ENCODE measurements at regions not wholly inside any gene's neighbourhood (a gene's known extent, or its start where the extent isn't known, plus 50 kb on each side); places are given as distances from the start of the nearest gene placed in this dataset.

DNA sequence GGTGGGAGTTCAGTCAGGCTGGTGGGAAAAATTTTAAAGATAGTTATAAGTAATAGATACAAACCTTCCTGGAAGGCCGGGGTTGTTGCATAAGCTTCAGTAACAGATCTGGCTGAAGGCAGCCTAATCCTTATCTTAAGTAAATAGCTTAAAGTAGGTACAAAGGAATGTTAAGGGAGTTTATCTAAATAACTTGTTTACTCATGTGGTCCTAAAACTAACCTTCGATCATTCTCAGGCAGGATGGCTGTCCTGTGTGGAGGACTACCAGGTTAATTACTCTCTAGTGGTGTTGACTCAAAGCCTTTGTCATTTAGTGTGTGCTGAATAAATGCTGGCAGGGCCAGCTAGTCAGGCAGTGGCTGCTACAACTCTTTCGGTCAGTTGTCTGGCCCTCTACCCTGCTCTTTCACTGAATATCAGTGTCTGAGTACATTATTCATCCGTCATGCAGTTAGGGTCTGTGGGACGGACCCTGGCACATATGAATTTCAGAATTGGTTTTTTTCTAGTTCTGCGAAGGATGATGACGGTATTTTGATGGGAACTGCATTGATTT lies 131.6 kb upstream of the TAB2 start:
- Histone ChIP-seq H3K36me3 (ENCODE audit: control insufficient read depth in 2 of 2, insufficient read depth in 2 of 2, low read length in 1 of 2) (no peaks in the 10 kb centered on the region), H3K9me3 (ENCODE audit: control insufficient read depth in 2 of 2, insufficient read depth in 1 of 2, low read length in 1 of 2) (peaks cover 0 to 6% of the 10 kb centered on the region in 2 donors), H3K4me1 (ENCODE audit: control insufficient read depth in 2 of 2, insufficient read depth in 2 of 2, low read length in 2 of 2) (no peaks in the 10 kb centered on the region), H3K27me3 (ENCODE audit: control insufficient read depth in 2 of 2, insufficient read depth in 1 of 2, low read length in 1 of 2) (no peaks in the 10 kb centered on the region), H3K4me3 (ENCODE audit: low read length in 2 of 2) (no peak overlapping the region), H3K27ac (ENCODE audit: low read depth in 1 of 2, low read length in 1 of 2) (no peak overlapping the region)
- 98% methylated on average over 7 of the region's 7 CpGs for WGBS
- DNase-seq (ENCODE audit: low read depth in 6 of 9, low spot score in 9 of 9): no peak

DNA sequence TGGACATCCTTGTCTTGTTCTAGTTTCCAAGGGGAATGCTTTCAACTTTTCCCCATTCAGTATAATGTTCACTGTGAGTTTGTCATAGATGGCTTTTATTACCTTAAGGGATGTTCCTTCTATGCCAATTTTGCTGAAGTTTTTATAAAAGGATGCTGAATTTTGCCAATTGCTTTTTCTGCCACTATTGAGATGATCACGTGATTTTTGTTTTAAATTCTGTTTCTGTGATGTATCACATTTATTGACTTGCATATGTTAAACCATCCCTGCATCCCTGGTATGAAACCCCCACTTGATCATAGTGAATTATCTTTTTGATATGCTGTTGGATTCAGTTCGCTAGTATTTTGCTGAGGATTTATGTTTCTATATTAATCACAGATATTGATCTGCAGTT lies 130.6 kb upstream of the TAB2 start:
- no peaks in the 10 kb centered on the region for H3K4me1 ChIP-seq (ENCODE audit: control insufficient read depth in 2 of 2, insufficient read depth in 2 of 2, low read length in 2 of 2)
- no peaks in the 10 kb centered on the region for H3K27me3 ChIP-seq (ENCODE audit: control insufficient read depth in 2 of 2, insufficient read depth in 1 of 2, low read length in 1 of 2)
- no peak overlapping the region for H3K4me3 ChIP-seq (ENCODE audit: low read length in 2 of 2)
- WGBS: 98% methylated on average over 2 of the region's 2 CpGs
- DNase-seq (ENCODE audit: low read depth in 6 of 9, low spot score in 9 of 9): no peak
- H3K27ac ChIP-seq (ENCODE audit: low read depth in 1 of 2, low read length in 1 of 2): no peak overlapping the region
- no peaks in the 10 kb centered on the region for H3K36me3 ChIP-seq (ENCODE audit: control insufficient read depth in 2 of 2, insufficient read depth in 2 of 2, low read length in 1 of 2)
- H3K9me3 ChIP-seq (ENCODE audit: control insufficient read depth in 2 of 2, insufficient read depth in 1 of 2, low read length in 1 of 2): peaks cover 0 to 6% of the 10 kb centered on the region in 2 donors

DNA sequence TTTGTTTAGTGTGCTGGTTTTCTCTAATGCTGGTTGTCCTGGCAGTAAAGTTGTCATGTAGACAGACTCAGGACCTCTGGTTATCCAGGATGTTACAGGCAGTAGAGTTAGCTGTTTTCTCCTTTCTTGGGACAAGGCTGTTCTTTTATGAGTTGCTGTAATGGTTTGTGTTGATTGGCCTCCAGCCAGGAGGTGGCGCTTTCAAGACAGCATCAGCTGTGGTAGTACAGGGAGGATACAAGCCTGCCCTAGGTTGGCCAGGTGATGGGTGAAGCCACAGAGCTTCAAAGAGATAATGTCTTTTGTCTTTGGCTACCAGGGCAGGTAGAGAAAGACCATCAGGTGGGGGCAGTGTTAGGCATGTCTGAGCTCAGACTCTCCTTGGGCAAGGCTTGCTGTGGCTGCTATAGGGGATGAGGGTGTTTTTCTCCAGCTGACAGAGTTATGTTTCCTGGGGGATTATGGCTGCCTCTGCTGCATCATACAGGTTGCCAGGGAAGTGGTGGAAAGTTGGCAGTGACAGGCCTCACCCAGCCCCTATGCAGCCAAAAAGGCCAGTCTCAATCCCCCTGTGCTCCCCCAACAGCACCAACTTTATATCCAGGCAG lies 127.2 kb upstream of the TAB2 start:
- H3K27me3 ChIP-seq (ENCODE audit: control insufficient read depth in 2 of 2, insufficient read depth in 1 of 2, low read length in 1 of 2): no peaks in the 10 kb centered on the region
- 96% methylated on average over 1 of the region's 1 CpG for WGBS
- H3K27ac ChIP-seq (ENCODE audit: low read depth in 1 of 2, low read length in 1 of 2): no peak overlapping the region
- no peaks in the 10 kb centered on the region for H3K4me1 ChIP-seq (ENCODE audit: control insufficient read depth in 2 of 2, insufficient read depth in 2 of 2, low read length in 2 of 2)
- peak in 4 of 9 donors; percentile 11 to 52 (median 28) for DNase-seq (ENCODE audit: low read depth in 6 of 9, low spot score in 9 of 9)
- no peak overlapping the region for H3K4me3 ChIP-seq (ENCODE audit: low read length in 2 of 2)
- peaks cover 0 to 6% of the 10 kb centered on the region in 2 donors for H3K9me3 ChIP-seq (ENCODE audit: control insufficient read depth in 2 of 2, insufficient read depth in 1 of 2, low read length in 1 of 2)
- H3K36me3 ChIP-seq (ENCODE audit: control insufficient read depth in 2 of 2, insufficient read depth in 2 of 2, low read length in 1 of 2): no peaks in the 10 kb centered on the region

DNA sequence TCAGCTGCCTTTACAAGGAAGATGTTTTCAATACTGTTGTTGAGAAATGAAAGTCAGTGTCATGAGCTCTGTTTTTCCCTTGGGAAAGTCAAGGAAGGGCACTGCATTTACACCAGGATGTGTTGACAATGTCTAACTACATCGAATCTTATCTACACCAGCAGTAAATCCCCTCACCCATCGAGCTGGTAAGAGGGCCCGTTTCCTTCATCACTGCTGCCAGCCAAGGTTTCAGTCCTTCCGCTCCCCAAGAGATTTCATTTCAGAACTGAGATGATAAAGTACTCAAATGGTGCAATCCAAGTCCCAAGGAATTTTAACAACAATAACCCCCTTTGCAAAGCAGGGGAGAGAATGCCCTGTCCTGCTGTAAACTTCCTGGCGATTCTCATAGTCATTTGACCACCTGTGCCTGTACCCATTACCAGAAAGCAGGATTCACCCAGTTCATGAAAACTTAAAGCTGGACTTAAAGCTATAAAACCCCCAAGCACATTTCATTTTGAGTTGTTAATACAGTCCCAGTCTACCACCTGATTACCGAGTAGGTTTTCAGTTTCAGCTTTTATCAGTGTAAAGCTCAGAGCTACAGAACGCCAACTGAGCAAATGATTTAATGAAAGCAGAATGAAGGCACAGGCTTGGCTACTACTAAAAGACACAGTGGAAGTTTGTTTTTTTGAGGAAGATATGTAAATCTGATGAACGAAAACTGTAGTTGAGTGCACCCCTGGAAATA lies 122.5 kb upstream of the TAB2 start:
- no peaks in the 10 kb centered on the region for H3K27me3 ChIP-seq (ENCODE audit: control insufficient read depth in 2 of 2, insufficient read depth in 1 of 2, low read length in 1 of 2)
- H3K4me3 ChIP-seq (ENCODE audit: low read length in 2 of 2): no peak overlapping the region
- WGBS: 95% methylated on average over 8 of the region's 8 CpGs
- H3K27ac ChIP-seq (ENCODE audit: low read depth in 1 of 2, low read length in 1 of 2): no peak overlapping the region
- H3K4me1 ChIP-seq (ENCODE audit: control insufficient read depth in 2 of 2, insufficient read depth in 2 of 2, low read length in 2 of 2): no peaks in the 10 kb centered on the region
- H3K36me3 ChIP-seq (ENCODE audit: control insufficient read depth in 2 of 2, insufficient read depth in 2 of 2, low read length in 1 of 2): no peaks in the 10 kb centered on the region
- peaks cover 0 to 3% of the 10 kb centered on the region in 2 donors for H3K9me3 ChIP-seq (ENCODE audit: control insufficient read depth in 2 of 2, insufficient read depth in 1 of 2, low read length in 1 of 2)
- DNase-seq (ENCODE audit: low read depth in 6 of 9, low spot score in 9 of 9): no peak

DNA sequence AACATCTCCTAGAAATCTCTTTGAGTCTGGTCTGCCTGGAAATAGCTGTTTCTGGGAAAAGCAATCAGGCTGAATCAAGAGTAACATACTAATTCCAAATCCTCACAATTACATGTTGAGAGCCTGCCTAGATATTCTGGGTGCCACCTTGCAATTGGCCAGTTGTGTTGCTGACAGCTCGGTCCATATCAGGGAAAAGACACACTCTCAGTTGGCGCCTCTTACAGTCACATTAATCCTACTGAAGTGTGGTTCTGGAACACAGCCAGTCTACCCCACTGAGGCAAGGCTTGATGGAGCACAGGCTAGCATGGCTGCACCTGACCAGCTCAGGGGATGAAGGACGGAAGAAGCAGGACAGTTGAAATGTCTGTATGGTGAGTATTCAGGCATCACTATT lies 121.4 kb upstream of the TAB2 start:
- no peak for DNase-seq (ENCODE audit: low read depth in 6 of 9, low spot score in 9 of 9)
- H3K27ac ChIP-seq (ENCODE audit: low read depth in 1 of 2, low read length in 1 of 2): no peak overlapping the region
- no peak overlapping the region for H3K4me3 ChIP-seq (ENCODE audit: low read length in 2 of 2)
- WGBS: 98% methylated on average over 3 of the region's 3 CpGs
- H3K9me3 ChIP-seq (ENCODE audit: control insufficient read depth in 2 of 2, insufficient read depth in 1 of 2, low read length in 1 of 2): no peaks in the 10 kb centered on the region
- H3K4me1 ChIP-seq (ENCODE audit: control insufficient read depth in 2 of 2, insufficient read depth in 2 of 2, low read length in 2 of 2): no peaks in the 10 kb centered on the region
- no peaks in the 10 kb centered on the region for H3K36me3 ChIP-seq (ENCODE audit: control insufficient read depth in 2 of 2, insufficient read depth in 2 of 2, low read length in 1 of 2)
- H3K27me3 ChIP-seq (ENCODE audit: control insufficient read depth in 2 of 2, insufficient read depth in 1 of 2, low read length in 1 of 2): no peaks in the 10 kb centered on the region

DNA sequence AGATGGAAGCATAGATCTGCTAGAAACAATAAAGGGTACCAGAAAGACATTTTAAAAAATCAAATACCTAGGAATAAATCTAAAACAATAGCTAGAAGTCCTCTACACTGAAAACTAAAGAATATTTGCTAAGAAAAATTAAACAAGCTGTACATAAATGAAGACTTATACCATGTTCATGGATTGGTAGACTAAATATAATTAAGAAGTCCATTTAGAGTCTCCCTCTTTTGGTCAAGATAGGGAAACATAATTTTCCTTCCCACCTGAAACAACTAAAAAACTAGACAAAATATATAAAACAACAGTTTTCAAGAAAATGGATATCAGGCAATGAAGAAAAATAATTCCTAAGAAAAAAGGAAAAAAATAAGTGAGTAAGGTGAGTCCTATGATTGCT lies 120.0 kb upstream of the TAB2 start:
- no peak overlapping the region for H3K4me3 ChIP-seq (ENCODE audit: low read length in 2 of 2)
- no peaks in the 10 kb centered on the region for H3K9me3 ChIP-seq (ENCODE audit: control insufficient read depth in 2 of 2, insufficient read depth in 1 of 2, low read length in 1 of 2)
- no peak overlapping the region for H3K27ac ChIP-seq (ENCODE audit: low read depth in 1 of 2, low read length in 1 of 2)
- no peak for DNase-seq (ENCODE audit: low read depth in 6 of 9, low spot score in 9 of 9)
- no peaks in the 10 kb centered on the region for H3K27me3 ChIP-seq (ENCODE audit: control insufficient read depth in 2 of 2, insufficient read depth in 1 of 2, low read length in 1 of 2)
- no peaks in the 10 kb centered on the region for H3K36me3 ChIP-seq (ENCODE audit: control insufficient read depth in 2 of 2, insufficient read depth in 2 of 2, low read length in 1 of 2)
- peaks cover 0 to 5% of the 10 kb centered on the region in 2 donors for H3K4me1 ChIP-seq (ENCODE audit: control insufficient read depth in 2 of 2, insufficient read depth in 2 of 2, low read length in 2 of 2)

DNA sequence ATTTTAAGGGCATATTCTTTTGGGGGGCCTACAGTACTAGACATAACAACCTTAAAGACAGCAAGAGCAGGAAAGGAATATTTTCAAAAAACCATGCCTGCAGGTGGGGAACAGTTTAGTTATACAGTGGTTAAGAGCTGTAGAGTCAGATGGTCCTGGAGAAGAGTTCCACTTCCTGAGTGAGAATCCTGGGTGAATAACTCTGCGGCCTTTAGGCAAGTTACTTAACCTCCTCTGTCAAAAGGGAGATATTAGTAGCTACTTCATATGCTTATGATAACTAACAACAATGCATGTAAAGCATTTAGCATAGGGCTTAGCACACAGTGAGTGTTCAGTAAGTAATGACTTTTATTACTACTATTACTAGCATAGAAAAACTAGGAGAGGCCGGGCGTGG lies 119.2 kb upstream of the TAB2 start:
- 97% methylated on average over 3 of the region's 3 CpGs for WGBS

DNA sequence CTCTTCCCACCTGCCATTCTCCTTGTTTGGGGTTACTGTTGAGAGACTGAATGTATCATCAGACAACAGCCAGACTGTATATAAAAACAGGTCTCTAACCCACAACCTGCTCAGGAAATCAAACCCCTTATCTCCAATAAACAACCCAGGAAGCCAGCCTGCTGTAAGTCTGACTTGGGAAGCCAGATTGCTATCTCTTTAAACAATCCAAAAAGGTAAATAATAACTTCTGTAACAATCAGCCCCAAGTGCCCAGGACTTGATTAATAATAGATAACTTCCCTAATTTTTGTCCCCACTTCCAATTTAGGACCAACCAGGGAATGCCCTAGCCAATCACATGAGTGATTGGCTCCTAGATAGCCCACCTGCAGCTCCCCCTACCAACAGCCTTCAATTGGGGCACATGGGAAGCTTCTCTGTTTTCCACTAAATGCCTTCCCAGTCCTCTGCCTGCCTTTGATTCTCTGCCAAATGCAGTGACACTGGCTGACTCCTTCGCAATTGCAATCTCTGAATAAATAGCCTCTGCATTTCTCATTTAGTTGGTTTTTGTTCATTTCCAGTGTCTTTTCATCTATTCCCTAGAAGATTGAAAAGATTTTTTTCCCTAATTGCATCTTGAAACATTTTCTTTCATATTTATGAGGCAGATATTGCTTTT lies 117.1 kb upstream of the TAB2 start:
- Histone ChIP-seq H3K4me3 (ENCODE audit: low read length in 2 of 2) (no peak overlapping the region), H3K36me3 (ENCODE audit: control insufficient read depth in 2 of 2, insufficient read depth in 2 of 2, low read length in 1 of 2) (no peaks in the 10 kb centered on the region), H3K4me1 (ENCODE audit: control insufficient read depth in 2 of 2, insufficient read depth in 2 of 2, low read length in 2 of 2) (peaks cover 0 to 13% of the 10 kb centered on the region in 2 donors), H3K27me3 (ENCODE audit: control insufficient read depth in 2 of 2, insufficient read depth in 1 of 2, low read length in 1 of 2) (no peaks in the 10 kb centered on the region), H3K27ac (ENCODE audit: low read depth in 1 of 2, low read length in 1 of 2) (no peak overlapping the region), H3K9me3 (ENCODE audit: control insufficient read depth in 2 of 2, insufficient read depth in 1 of 2, low read length in 1 of 2) (no peaks in the 10 kb centered on the region)
- DNase-seq (ENCODE audit: low read depth in 6 of 9, low spot score in 9 of 9): no peak
- 96% methylated on average over 1 of the region's 1 CpG for WGBS

More for the DNA sequence above, 119.2 kb upstream of the TAB2 start:
- Histone ChIP-seq H3K27me3 (ENCODE audit: control insufficient read depth in 2 of 2, insufficient read depth in 1 of 2, low read length in 1 of 2) (no peaks in the 10 kb centered on the region), H3K4me3 (ENCODE audit: low read length in 2 of 2) (no peak overlapping the region), H3K27ac (ENCODE audit: low read depth in 1 of 2, low read length in 1 of 2) (no peak overlapping the region), H3K9me3 (ENCODE audit: control insufficient read depth in 2 of 2, insufficient read depth in 1 of 2, low read length in 1 of 2) (no peaks in the 10 kb centered on the region), H3K36me3 (ENCODE audit: control insufficient read depth in 2 of 2, insufficient read depth in 2 of 2, low read length in 1 of 2) (no peaks in the 10 kb centered on the region), H3K4me1 (ENCODE audit: control insufficient read depth in 2 of 2, insufficient read depth in 2 of 2, low read length in 2 of 2) (peaks cover 0 to 11% of the 10 kb centered on the region in 2 donors)
- no peak for DNase-seq (ENCODE audit: low read depth in 6 of 9, low spot score in 9 of 9)

DNA sequence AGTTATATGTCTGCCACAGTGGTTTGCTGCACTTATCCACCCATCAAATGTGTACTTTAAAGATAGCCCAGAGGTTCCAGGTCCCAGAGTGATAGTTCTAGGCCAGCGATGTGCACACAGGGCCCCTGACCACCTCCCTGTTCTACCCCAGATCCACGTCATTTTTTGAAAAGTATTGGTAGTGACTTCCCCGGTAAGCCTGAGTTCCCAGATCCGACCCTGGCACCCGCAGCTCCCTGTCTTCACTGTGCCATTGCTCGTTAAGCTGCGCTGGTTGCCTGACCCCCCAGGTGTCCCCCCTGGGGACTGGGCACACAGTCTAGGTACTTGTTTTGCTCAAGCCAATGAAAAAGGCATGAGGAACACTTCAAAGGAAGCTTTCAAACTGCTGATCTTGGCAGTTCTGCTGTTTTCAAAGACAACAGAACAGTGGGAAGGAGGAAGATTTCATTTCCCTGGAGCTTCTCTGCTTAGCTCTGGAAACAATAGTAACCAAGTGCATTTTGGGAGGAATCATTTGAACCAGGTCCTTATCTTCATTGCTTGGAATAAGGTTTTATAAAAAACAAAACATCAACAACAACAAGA lies 116.3 kb upstream of the TAB2 start:
- Histone ChIP-seq H3K9me3 (ENCODE audit: control insufficient read depth in 2 of 2, insufficient read depth in 1 of 2, low read length in 1 of 2) (no peaks in the 10 kb centered on the region), H3K4me1 (ENCODE audit: control insufficient read depth in 2 of 2, insufficient read depth in 2 of 2, low read length in 2 of 2) (peaks cover 0 to 13% of the 10 kb centered on the region in 2 donors), H3K4me3 (ENCODE audit: low read length in 2 of 2) (no peak overlapping the region), H3K27ac (ENCODE audit: low read depth in 1 of 2, low read length in 1 of 2) (no peak overlapping the region), H3K36me3 (ENCODE audit: control insufficient read depth in 2 of 2, insufficient read depth in 2 of 2, low read length in 1 of 2) (no peaks in the 10 kb centered on the region), H3K27me3 (ENCODE audit: control insufficient read depth in 2 of 2, insufficient read depth in 1 of 2, low read length in 1 of 2) (no peaks in the 10 kb centered on the region)
- DNase-seq (ENCODE audit: low read depth in 6 of 9, low spot score in 9 of 9): no peak
- WGBS: 98% methylated on average over 7 of the region's 7 CpGs

Data from thymus (tissue), 11 donors.